LNCaP clone FGC (cell line): ENCODE measurements at regions not wholly inside any gene's neighbourhood (a gene's known extent, or its start where the extent isn't known, plus 50 kb on each side); places are given as distances from the start of the nearest gene placed in this dataset.

ENCODE experiments used
- DNase-seq: peaks from one replicate; pipeline ENCODE4 v3.0.0-alpha.2; 2011; ENCODE audit warnings: low read depth
- H3K4me3 ChIP-seq: 2 replicates; pipeline ENCODE4 v1.5.1; 2011; ENCODE audit warnings: mild to moderate bottlenecking, low read depth, low read length, control low read depth
- TF ChIP-seq, protein P1 (sequence below): IDR thresholded peaks from 2 replicates; pipeline ENCODE4 v1.5.1; 2012; ENCODE audit warnings: mild to moderate bottlenecking; ENCODE audit not compliant: control insufficient read depth, insufficient read depth; ENCODE audit errors: extremely low read depth

DNA sequence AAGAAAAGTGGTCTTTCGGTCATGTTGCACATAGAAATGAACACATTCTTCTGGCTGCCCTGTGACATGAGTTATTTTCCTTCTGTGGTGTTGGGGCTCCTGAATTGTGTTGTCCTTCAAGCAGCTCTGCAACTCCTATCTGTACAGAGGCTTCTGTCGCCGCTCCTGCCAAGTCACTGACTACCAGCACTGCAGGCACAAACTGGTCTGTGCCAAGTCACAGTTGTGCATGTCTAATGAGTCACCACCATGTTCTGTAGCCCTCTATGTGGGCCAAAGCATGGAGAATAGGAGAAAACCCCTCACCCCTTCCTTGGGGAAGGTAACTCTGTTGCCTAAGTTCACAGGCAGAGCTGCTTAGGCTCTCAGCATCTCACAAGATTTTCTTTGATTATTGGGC lies 283.3 kb downstream of the RPL10L start:
- DNase-seq, result no peak
- TF ChIP-seq, protein P1, sequence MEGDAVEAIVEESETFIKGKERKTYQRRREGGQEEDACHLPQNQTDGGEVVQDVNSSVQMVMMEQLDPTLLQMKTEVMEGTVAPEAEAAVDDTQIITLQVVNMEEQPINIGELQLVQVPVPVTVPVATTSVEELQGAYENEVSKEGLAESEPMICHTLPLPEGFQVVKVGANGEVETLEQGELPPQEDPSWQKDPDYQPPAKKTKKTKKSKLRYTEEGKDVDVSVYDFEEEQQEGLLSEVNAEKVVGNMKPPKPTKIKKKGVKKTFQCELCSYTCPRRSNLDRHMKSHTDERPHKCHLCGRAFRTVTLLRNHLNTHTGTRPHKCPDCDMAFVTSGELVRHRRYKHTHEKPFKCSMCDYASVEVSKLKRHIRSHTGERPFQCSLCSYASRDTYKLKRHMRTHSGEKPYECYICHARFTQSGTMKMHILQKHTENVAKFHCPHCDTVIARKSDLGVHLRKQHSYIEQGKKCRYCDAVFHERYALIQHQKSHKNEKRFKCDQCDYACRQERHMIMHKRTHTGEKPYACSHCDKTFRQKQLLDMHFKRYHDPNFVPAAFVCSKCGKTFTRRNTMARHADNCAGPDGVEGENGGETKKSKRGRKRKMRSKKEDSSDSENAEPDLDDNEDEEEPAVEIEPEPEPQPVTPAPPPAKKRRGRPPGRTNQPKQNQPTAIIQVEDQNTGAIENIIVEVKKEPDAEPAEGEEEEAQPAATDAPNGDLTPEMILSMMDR, result no peak
- H3K4me3 ChIP-seq, result no peak overlapping the region

DNA sequence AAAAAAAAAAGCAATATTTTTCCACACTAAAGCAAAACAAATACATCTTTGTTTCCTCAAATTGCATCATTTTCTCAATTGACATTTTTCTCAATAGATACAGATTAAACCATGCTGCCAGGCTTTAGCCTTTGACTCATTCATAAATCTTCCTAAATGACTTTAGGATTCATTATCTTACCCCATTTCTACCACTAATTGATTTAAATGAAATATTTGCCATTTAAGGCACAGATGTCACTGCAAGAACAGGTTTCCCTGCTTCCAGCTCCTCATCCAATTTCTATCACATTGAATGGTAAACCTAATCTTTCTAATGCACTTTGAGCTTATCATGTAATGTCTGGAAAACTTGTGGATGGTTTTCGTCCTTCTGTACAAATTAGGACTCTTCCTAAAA lies 298.7 kb downstream of the RPL10L start:
- no peak for DNase-seq
- TF ChIP-seq, protein P1, result no peak
- no peak overlapping the region for H3K4me3 ChIP-seq

DNA sequence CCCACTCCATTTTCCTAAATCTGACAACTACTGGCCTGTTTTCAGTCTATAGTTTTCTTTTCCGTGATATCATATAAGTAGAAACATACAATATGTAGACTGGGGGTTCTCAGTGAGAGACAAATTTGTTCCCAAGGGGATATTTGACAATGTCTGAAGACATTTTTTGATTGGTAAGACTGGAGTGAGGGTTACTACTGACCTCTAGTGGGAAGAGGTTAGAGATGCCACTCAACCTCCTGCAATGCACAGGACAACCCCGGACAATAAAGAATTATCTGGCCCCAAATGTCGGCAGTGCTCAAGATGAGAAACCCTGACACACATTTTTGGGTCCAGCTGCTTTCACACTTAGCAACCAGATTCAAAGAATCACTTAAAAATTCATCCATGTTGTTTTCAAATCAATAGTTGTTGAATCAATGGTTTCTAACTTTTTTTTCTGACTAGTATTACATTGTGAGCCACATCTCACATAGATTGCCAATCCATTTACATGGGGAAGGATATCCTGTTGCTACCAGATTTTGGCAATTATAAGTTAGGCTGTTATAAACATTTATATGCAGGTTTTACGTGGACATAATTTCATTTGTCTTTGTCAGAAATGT lies 307.1 kb downstream of the RPL10L start:
- no peak overlapping the region for H3K4me3 ChIP-seq
- TF ChIP-seq, protein P1, result peak; percentile 81
- peak; percentile 15 for DNase-seq

DNA sequence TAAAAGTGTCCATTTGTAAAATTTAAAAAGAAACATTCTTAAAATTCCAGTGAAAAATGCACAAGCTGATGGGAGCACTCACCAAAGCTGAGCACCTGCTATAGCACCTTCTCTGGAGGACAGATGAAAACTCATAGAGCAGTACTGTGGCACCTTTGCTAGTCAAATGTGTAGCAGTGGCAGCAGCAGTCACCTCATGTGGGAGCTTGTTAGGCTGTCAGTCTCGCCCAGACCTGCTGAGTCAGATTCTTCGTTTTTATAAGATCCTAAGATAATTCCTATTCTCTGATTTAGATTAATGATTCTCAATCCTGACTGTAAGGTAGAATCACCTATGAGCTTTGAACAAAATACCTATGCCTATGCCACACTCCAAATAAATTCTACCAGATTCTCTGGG lies 325.8 kb downstream of the RPL10L start:
- TF ChIP-seq, protein P1, result no peak
- DNase-seq, result no peak
- no peak overlapping the region for H3K4me3 ChIP-seq

DNA sequence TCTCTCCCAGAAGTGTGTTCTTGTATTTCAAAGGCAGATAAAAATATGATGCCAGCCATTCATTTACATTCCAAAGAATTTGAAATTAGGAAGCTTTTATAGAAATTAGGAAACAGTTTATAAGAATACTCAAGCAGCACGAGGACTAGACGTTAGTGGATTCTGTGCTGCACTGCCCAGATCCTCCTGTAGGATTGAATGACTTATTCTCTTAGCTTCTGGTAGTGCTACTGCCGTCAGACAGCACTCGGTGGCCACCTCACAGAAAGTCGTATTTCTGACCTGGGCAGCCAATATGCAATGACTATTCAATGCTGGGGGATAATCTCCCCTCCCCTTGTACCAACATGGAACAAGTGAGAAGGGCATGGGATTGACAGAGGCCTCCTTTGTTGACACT lies 326.4 kb downstream of the RPL10L start:
- DNase-seq, result no peak
- TF ChIP-seq, protein P1, result no peak
- no peak overlapping the region for H3K4me3 ChIP-seq

DNA sequence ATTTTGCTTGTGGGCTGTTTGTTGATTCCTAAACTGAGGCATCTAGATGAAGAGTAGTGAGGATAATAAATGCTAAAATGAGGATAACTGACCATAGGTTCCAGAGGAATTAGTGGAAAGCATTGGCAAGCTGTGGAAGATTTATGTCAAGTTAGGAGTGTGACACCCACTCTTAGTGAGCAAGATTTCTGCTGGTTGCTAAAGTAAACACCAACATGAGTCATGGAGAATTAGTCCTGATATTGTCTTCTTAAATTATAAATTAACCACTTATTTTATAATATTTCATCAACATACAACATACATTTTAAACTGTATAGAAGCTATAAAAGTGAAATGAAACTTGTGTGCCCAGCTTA lies 328.2 kb downstream of the RPL10L start:
- DNase-seq, result no peak
- H3K4me3 ChIP-seq, result no peak overlapping the region
- TF ChIP-seq, protein P1, result no peak

DNA sequence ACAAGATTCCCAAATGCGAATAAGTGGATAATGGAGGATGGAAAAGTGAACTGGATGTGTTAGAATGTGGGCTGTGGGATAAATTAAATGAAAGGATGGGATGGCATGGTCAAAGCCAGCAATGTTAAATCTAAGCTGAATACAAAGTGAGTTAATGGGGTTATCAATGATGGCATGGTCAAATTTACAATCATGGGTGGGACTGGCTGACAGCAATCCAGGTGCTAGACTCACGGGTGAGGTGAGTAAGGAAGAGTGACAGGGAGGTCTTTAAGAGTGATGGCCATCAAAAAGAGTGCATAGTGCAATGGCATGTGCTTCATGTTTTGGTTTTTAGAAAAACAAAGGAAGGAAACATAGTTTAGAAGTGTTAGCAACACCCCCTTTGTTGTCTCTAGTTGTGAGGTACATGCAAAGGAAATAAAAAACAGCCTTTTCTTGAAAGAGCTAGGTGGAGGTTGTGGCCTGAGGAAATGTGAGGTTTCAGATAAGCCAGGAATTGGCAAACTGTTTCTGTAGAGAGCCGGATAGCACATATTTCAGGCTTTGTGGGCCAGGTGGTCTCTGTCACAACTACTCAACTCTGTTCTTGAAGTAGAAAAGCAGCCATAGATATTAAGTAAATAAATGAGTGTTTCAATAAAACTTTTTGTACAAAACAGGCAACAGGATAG lies 328.7 kb downstream of the RPL10L start:
- TF ChIP-seq, protein P1, result no peak
- no peak overlapping the region for H3K4me3 ChIP-seq
- DNase-seq, result no peak
